ENCODE measurements at regions not wholly inside any gene's neighbourhood (a gene's known extent, or its start where the extent isn't known, plus 50 kb on each side); places are given as distances from the start of the nearest gene placed in this dataset.
"Not testable (repeated sequence)": the region's sequence is repeated elsewhere in the genome, so short reads cannot be mapped to it uniquely, and the experiment has no call there.

DNA sequence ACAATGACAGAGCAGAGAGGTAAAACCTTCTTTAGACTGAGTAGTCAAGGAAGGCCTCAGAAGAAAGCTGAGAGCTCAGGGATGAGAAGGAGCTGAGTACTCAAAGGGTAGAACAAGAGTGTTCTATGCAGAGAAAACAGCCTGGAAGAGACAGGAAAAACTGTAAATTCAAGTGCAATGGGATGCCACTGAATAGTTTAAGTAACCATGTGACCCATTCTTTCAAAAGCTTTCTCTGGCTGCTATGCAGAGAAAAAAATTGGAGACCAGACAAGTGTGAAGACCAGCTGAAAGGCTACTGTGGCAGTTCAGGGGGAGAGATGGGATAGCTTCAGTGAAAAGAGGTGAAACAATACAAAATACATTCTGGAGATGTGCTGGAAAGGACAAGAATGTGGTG lies 61.3 kb upstream of the RNF38 start:
- TF ChIP-seq, protein P1, sequence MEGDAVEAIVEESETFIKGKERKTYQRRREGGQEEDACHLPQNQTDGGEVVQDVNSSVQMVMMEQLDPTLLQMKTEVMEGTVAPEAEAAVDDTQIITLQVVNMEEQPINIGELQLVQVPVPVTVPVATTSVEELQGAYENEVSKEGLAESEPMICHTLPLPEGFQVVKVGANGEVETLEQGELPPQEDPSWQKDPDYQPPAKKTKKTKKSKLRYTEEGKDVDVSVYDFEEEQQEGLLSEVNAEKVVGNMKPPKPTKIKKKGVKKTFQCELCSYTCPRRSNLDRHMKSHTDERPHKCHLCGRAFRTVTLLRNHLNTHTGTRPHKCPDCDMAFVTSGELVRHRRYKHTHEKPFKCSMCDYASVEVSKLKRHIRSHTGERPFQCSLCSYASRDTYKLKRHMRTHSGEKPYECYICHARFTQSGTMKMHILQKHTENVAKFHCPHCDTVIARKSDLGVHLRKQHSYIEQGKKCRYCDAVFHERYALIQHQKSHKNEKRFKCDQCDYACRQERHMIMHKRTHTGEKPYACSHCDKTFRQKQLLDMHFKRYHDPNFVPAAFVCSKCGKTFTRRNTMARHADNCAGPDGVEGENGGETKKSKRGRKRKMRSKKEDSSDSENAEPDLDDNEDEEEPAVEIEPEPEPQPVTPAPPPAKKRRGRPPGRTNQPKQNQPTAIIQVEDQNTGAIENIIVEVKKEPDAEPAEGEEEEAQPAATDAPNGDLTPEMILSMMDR (conservative IDR thresholded peaks at IDR 0.05; ENCODE audit: low read length), result no peak
- DNase-seq (ENCODE audit: low read depth), result peak; percentile 59
- no peak overlapping the region for H3K4me3 ChIP-seq (ENCODE audit: low read length)

DNA sequence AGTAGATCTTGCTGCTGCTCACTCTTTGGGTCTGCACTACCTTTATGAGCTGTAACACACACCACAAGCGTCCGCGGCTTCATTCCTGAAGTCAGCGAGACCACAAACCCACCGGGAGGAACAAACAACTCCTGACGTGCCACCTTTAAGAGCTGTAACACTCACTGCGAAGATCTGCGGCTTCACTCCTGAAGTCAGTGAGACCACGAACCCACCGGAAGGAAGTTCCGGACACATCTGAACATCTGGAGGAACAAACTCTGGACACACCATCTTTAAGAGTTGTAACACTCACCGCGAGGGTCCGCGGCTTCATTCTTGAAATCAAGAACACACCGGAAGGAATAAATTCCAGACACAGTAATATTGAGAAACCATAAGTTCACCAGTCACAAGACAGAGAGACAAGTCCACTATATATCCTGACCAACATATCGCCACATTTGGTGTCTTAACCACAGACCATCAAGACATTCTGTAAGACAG lies 58.4 kb upstream of the RNF38 start:
- H3K4me3 ChIP-seq (ENCODE audit: low read length); DNase-seq (ENCODE audit: low read depth): not testable (repeated sequence)

DNA sequence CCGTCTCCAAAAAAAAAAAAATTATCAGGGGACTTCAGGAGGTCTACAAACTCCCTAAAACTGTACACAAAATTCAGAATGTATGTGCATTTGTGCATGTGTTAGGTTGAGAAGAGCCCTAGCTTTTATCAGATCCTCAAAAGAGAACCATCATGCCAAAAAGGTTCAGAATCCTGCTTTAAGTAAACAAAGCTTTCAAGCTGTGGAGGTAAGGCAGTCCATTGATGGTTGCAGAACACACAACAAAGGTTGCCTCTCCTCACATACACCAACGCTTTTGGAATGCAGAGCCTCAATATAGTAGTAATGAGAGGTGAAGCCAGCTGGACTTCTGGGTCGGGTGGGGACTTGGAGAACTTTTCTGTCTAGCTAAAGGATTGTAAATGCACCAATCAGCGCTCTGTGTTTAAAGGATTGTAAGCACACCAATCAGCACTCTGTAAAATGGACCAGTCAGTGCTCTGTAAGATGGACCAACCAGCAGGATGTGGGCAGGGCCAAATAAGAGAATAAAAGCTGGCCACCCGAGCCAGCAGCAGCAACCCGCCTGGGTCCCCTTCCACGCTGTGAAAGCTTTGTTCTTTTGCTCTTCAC lies 57.9 kb upstream of the RNF38 start:
- no peak for DNase-seq (ENCODE audit: low read depth)
- TF ChIP-seq, protein P1 (conservative IDR thresholded peaks at IDR 0.05; ENCODE audit: low read length), result no peak

DNA sequence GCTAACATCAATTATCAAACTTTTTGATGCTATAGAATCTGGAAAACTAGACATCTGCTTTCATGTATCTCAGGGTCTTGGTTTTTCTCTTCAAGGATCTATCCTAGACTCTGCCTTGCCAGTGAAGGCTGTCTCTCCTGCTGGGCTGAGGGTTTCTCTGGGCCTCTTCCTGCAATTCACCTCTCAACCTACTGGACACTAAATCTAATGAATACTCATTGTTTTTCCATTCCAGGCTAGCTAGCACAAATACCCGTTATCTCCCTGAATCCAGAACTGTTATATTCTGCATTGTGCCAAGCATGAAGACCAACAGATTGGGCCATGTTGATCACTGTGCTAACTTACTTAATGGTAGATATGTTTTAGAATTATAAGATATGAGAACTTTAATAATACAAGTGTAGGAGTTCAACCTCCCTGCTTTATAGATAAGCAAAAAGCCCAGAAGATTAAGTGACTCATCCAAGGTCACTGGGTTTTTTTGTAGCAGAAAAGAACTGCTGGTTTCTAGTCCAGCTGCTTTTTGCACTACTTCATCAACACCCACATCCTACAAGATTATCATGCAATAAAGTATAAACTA lies 56.5 kb upstream of the RNF38 start:
- TF ChIP-seq, protein P1 (conservative IDR thresholded peaks at IDR 0.05; ENCODE audit: low read length), result no peak
- H3K4me3 ChIP-seq (ENCODE audit: low read length), result no peak overlapping the region
- no peak for DNase-seq (ENCODE audit: low read depth)

More for the DNA sequence above, 57.9 kb upstream of the RNF38 start:
- no peak overlapping the region for H3K4me3 ChIP-seq (ENCODE audit: low read length)

DNA sequence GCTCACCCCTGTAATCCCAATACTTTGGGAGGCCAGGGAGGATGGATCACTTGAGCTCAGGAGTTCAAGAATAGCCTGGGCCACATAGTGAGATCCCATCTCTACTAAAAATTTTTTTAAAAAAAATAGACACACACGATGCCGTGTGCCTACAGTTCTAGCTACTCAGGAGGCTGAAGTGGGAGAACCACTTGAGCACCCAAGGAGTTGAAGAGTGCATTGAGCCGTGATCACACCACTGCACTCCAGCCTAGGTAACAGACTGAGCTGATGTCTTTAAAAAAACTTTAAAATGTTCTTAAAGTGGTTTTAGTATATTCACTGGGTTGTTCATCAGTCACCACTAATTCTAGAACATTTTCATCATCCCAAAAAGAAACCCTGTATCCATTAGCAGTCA lies 51.9 kb upstream of the RNF38 start:
- no peak overlapping the region for H3K4me3 ChIP-seq (ENCODE audit: low read length)
- TF ChIP-seq, protein P1 (conservative IDR thresholded peaks at IDR 0.05; ENCODE audit: low read length), result no peak
- DNase-seq (ENCODE audit: low read depth), result no peak

DNA sequence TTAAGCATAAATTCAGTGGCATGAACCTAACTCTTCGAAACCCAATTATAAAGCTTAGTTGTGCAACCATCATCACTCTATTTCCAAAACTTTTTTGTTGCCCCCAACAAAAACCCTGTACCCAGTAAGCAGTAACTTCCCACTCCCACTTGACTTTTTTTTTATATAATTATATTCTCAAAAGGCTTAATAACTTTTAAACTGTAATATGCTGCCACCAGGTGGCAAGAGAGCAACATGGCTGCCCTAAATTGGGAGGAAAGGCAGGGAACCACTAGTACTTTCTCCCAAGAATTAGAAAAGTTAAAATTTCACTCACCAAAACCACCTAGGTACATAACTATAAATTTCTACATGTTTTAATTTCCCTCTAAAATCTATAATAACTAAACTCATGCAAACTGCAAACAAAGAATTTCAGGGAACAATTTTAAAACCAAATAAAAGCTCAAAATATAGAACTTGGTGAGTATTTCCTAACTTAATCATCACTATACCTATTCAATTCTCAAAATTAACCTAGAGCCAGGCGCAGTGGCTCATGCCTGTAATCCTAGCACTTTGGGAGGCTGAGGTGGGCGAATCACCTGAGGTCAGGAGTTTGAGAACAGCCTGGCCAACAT lies 50.2 kb upstream of the RNF38 start:
- H3K4me3 ChIP-seq (ENCODE audit: low read length), result no peak overlapping the region
- peak; percentile 57 for DNase-seq (ENCODE audit: low read depth)
- TF ChIP-seq, protein P1 (conservative IDR thresholded peaks at IDR 0.05; ENCODE audit: low read length), result peak; percentile 78
